Activated CD4-positive, alpha-beta T cell treated with anti-CD3 and anti-CD28 coated beads, Interleukin-2, amount 10 ng/mL, durations not matched to agents 7 days and 5 days (primary cell): ENCODE measurements at regions not wholly inside any gene's neighbourhood (a gene's known extent, or its start where the extent isn't known, plus 50 kb on each side); places are given as distances from the start of the nearest gene placed in this dataset.
A peak's percentile ranks its signal among the peaks of the same experiment; 100 is the strongest.

Source experiments
- CTCF ChIA-PET: fragments of 350-600 bp; sonication (Branson Sonifier 250); formaldehyde crosslinking; loops from one replicate; lab custom pipeline; 2021; ENCODE audit warnings: antibody characterized with exemption; lab: Charles Lee
- POLR2A ChIA-PET: fragments of 350-600 bp; sonication (Branson Sonifier 250); formaldehyde crosslinking; loops from one replicate; lab custom pipeline; 2021; ENCODE audit warnings: antibody characterized with exemption; lab: Charles Lee
- DNase-seq: peaks from one replicate; pipeline ENCODE4 v3.0.0-alpha.2; 2020
- H3K27ac Mint-ChIP-seq: one replicate; pipeline ENCODE4 v1.8.0; 2021; ENCODE audit warnings: mild to moderate bottlenecking, moderate library complexity, mixed read lengths
- H3K27me3 Mint-ChIP-seq: one replicate; pipeline ENCODE4 v1.8.0; 2021; ENCODE audit warnings: mixed read lengths
- H3K36me3 Mint-ChIP-seq: one replicate; pipeline ENCODE4 v1.8.0; 2021; ENCODE audit warnings: low read depth, mixed read lengths
- H3K4me1 Mint-ChIP-seq: one replicate; pipeline ENCODE4 v1.8.0; 2021; ENCODE audit warnings: mixed read lengths
- H3K4me3 Mint-ChIP-seq: one replicate; pipeline ENCODE4 v1.8.0; 2021; ENCODE audit warnings: mild to moderate bottlenecking, moderate library complexity, mixed read lengths
- H3K9me3 Mint-ChIP-seq: one replicate; pipeline ENCODE4 v1.8.0; 2021; ENCODE audit warnings: mixed read lengths

DNA sequence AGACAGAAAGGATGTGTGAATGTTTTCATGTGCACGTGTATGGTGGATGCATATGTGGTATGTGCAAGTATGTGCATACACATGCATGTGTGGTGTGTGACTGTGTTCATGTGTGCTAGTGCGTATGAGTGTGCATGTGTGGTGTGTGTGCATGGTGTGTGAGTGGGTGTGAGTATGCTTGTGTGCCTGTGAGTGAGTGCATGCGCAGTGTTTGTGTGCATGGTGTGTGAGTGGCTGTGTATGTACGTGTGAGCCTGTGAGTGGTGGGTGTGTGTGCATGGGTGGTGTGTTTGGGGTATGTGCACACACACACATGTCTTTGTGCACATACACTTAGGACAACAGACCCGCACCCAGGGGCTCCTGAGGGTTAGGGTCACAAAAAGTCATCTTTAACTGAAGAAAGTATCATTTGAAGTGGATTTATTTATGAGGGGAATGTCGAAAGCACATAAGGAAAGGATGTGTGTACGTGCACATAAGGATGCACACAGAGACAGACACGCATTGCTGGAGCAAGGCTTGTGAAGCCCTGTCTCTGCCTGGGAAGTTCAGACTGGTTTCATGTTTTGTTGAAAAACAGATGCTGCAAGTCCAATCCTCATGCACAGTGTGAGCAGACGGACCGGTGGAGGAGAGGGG, 237.0 kb downstream of the SYK start:
- Mint-ChIP-seq H3K27ac (peak overlapping the region; percentile 1), H3K9me3 (no peaks in the 10 kb centered on the region), H3K4me3 (no peak overlapping the region), H3K27me3 (no peaks in the 10 kb centered on the region), H3K36me3 (no peaks in the 10 kb centered on the region), H3K4me1 (peaks cover 63% of the 10 kb centered on the region)
- no peak for DNase-seq
- ChIA-PET POLR2A (no interaction called here), CTCF (interaction anchor here (1.4 kb wide), 1 partner anchor 11 kb away, joined by 4 read pairs; no protein-coding TSS in a partner anchor)

DNA sequence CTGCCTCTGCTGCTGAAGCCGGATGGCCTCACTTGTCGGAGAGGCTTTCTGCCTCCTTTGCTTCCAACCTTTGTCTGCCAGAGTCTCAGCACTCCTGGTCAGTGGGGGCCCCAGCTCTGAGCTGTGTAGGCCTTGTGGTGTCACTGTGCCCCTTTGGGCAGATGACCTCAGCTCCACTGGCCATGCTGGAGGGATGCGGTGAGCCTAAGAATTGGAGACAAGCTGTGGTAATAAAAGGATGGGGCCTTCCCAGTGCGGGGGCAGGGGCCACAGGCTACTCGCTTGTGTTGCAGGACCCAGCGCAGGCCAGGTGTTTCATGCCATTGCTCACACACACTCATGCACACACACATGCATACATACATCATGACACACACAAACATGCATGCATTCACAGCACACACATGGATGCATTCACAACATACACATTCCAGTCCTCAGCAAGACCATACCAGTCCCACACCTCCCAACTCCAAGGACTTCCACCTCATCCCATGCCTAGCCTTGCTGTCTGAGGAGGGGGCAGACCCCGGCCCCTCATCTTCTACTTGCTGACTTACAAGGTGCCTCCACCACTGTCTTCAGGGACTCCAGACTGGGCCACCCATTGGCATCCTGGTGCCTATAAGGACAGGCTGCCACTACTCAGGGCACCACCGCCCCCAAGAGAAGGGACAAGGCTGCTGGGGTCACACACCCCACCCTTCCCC, 237.7 kb downstream of the SYK start:
- no peaks in the 10 kb centered on the region for H3K36me3 Mint-ChIP-seq
- H3K27ac Mint-ChIP-seq: no peak overlapping the region
- CTCF ChIA-PET: no interaction called here
- H3K4me1 Mint-ChIP-seq: peaks cover 70% of the 10 kb centered on the region
- no peak for DNase-seq
- no peaks in the 10 kb centered on the region for H3K9me3 Mint-ChIP-seq
- POLR2A ChIA-PET: no interaction called here
- no peak overlapping the region for H3K4me3 Mint-ChIP-seq
- no peaks in the 10 kb centered on the region for H3K27me3 Mint-ChIP-seq

DNA sequence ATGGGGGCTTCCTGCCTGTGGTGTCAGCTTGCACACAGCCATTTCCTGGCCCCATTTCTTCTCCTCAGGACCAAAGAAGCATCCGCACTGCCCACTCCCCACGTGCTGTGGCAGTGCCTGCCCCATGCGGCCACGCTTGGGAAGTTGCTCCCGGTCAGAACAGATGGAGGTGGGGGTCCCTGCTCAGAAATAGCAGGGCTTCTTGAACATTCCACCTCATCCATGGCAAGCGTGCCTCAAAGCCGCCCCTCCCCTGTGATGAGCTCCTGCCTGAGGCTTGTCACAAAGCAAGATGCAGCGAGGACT, 238.2 kb downstream of the SYK start:
- no peaks in the 10 kb centered on the region for H3K36me3 Mint-ChIP-seq
- H3K4me1 Mint-ChIP-seq: peaks cover 71% of the 10 kb centered on the region

DNA sequence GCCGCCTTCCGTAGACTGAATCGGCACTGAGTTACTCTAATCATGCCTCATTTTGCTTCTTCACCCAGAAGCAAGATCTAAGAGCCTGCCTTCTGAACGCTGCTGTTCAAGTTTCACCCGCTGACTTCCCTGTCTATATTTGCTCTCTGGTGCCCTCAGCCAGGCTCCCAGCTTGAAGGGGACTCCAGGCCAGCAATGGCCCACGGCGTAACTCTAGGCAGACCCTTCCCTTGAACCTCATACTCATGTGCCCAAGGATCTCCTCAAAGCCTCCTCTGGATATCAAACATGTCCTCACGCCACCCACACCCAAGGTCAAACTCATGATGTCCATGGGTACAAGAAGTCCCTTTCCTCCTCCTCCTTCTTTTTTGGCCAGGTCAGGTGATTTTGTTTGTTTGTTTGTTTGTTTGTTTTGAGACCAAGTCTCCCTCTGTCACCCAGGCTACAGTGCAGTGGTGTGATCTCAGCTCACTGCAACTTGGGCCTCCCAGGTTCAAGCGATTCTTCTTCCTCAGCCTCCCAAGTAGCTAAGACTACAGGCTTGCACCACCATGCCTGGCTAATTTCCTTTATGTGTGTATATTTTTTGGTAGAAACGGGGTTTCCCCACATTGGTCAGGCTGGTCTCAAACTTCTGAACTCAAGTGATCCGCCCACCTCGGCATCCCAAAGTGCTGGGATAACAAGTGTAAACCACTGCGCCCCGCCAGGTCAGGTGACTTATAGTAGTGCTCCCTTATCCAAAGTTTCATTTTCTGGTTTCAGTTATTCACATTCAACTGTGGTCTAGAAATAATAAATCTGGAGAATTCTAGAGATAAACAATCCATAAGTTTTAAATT, 239.0 kb downstream of the SYK start:
- ChIA-PET POLR2A (no interaction called here), CTCF (interaction anchor here (0.6 to 1.1 kb wide), 2 partner anchors 125 to 301 kb away, joined by 3 read pairs; no protein-coding TSS in a partner anchor)
- no peak for DNase-seq
- no peaks in the 10 kb centered on the region for H3K36me3 Mint-ChIP-seq
- no peaks in the 10 kb centered on the region for H3K27me3 Mint-ChIP-seq
- H3K4me3 Mint-ChIP-seq: no peak overlapping the region
- no peaks in the 10 kb centered on the region for H3K9me3 Mint-ChIP-seq
- H3K4me1 Mint-ChIP-seq: peaks cover 74% of the 10 kb centered on the region
- no peak overlapping the region for H3K27ac Mint-ChIP-seq

More for the DNA sequence above, 238.2 kb downstream of the SYK start:
- ChIA-PET POLR2A (no interaction called here), CTCF (no interaction called here)
- Mint-ChIP-seq H3K27ac (no peak overlapping the region), H3K27me3 (no peaks in the 10 kb centered on the region), H3K4me3 (no peak overlapping the region), H3K9me3 (no peaks in the 10 kb centered on the region)
- no peak for DNase-seq

DNA sequence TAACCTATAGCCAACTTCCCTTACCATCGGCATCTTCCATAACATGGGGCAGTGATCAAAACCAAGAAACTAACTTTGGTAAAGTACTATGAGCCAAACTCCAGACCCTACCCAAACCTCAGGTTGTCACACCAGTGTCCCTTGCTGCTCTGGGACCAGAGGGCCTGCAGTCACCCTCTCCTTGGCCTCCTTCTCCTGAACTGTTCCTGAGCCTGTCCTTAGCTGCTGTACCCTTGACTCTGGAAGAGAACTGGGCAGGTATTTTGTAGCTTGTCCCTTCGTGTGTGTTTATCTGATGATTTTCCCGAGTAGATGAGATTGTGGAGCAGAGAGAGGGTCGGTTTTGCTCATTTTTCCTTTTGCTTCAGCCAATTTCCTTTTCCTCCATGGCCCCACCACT, 240.4 kb downstream of the SYK start:
- DNase-seq: no peak

DNA sequence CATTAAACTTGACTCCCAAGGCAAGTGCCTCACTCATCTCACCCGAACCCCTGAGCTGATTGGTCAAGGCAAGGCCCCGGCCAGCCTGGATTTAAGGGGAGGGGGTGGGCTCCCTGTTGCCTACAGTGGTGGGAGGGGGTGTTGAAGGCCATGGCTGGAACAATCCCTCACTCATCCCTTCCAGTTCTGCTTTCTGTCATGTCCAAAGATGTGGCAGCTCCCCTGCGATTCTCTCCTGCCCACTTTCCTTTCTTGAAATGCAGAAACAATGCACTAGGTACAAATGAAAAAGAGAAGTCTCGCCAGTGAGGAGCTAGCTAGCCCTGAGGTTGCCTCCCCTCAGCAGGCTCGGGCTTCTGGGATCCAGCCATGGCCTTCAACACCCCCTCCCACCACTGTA, 240.9 kb downstream of the SYK start:
- ChIA-PET CTCF (interaction anchor here (1.0 to 1.4 kb wide), 2 partner anchors 9 to 128 kb away, joined by 3 read pairs; no protein-coding TSS in a partner anchor), POLR2A (no interaction called here)
- H3K27me3 Mint-ChIP-seq: no peaks in the 10 kb centered on the region
- peaks cover 70% of the 10 kb centered on the region for H3K4me1 Mint-ChIP-seq
- H3K27ac Mint-ChIP-seq: no peak overlapping the region
- H3K4me3 Mint-ChIP-seq: no peak overlapping the region
- H3K36me3 Mint-ChIP-seq: peaks cover 3% of the 10 kb centered on the region
- H3K9me3 Mint-ChIP-seq: no peaks in the 10 kb centered on the region
- DNase-seq: no peak

More for the DNA sequence above, 240.4 kb downstream of the SYK start:
- ChIA-PET POLR2A (no interaction called here), CTCF (interaction anchor here (0.6 to 1.4 kb wide), 2 partner anchors 49 to 127 kb away, joined by 3 read pairs; no protein-coding TSS in a partner anchor)
- Mint-ChIP-seq H3K27ac (no peak overlapping the region), H3K4me1 (peaks cover 70% of the 10 kb centered on the region), H3K36me3 (no peaks in the 10 kb centered on the region), H3K27me3 (no peaks in the 10 kb centered on the region), H3K4me3 (no peak overlapping the region), H3K9me3 (no peaks in the 10 kb centered on the region)

DNA sequence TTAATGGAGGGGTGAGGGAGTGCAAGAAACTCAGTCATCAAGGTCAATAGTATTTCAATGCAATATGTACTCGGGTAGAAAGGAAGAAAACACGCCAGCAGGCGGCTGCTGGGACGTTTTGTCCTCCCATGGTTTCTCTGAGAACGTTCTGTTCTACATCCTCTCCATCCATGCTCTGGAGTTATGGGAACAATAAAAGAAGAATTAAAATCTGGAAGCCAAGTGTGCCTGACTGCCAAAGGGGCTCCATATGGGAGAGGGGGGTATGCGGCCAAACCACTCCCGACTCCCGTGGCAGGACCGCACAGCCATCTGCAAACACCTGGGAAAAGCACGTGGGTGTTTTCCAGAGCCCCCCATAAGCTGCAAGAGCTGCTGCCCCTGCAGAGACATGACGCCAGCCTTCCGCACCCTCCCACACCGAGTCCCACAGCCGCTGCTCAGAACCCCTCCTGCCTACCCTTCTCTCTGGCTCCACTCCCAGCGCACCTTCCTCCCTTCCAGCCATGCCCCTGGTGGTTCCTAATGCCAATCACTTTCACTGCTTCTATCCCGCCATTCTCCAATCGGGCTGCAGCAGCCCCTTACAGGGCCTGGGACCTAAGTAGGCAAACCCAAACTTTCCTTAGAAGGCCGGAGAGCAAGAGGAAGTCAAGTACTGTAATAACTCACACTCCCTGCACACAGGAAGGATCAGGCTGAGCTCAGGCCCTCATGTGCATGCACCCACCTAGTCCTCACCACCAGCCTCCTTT, 241.6 kb downstream of the SYK start:
- ChIA-PET POLR2A (no interaction called here), CTCF (interaction anchor here (1.0 kb wide), 1 partner anchor 10 kb away, joined by 3 read pairs; no protein-coding TSS in a partner anchor)
- peaks cover 3% of the 10 kb centered on the region for H3K36me3 Mint-ChIP-seq
- H3K4me1 Mint-ChIP-seq: peaks cover 72% of the 10 kb centered on the region
- no peaks in the 10 kb centered on the region for H3K9me3 Mint-ChIP-seq
- no peak overlapping the region for H3K27ac Mint-ChIP-seq
- no peak overlapping the region for H3K4me3 Mint-ChIP-seq
- H3K27me3 Mint-ChIP-seq: no peaks in the 10 kb centered on the region
- no peak for DNase-seq

DNA sequence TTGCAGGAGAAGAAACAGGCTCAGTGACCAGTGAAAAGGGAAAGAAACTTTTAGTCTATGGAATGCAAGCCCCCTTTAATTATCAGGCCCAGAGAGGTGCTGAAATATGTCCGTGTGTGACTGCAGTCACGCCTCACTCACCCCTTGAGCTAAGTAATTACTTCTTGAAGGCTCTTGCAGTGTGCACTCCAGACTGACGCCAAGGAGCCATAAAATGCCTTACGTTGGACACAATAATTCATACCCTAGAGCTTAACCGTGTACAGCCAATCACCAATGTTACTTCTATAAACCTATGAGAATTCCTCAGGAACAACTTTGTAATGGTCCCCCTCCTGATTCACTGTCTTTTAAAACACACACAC, 242.2 kb downstream of the SYK start:
- POLR2A ChIA-PET: no interaction called here
- CTCF ChIA-PET: interaction anchor here (1.0 to 2.1 kb wide), 2 partner anchors 9 to 10 kb away, joined by 3 to 10 read pairs; no protein-coding TSS in a partner anchor

DNA sequence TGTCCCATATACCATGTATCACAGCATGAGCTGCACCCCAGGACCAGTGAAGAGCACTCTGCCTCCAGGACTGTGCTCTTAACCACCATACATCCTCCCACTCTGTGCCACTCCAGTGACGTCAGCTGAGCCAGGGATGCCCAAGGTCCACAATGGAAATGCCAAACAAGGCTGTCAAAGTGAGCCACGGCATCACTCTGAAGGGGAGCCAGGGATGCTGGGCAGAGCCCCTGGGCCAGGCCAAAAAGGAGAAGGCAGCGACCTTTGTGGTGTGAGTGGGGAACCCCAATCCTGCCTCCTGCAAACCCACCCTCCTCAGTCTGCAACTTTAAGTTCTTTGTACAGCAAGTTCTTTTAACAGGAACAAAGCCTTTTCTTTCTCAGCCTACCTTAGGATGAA, 242.7 kb downstream of the SYK start:
- Mint-ChIP-seq H3K27me3 (no peaks in the 10 kb centered on the region), H3K9me3 (no peaks in the 10 kb centered on the region), H3K4me3 (no peak overlapping the region), H3K4me1 (peaks cover 72% of the 10 kb centered on the region), H3K27ac (no peak overlapping the region), H3K36me3 (peaks cover 3% of the 10 kb centered on the region)
- DNase-seq: no peak
- ChIA-PET POLR2A (no interaction called here), CTCF (interaction anchor here (0.6 to 2.1 kb wide), 3 partner anchors 10 to 14 kb away, joined by 3 to 10 read pairs (median 3); no protein-coding TSS in a partner anchor)

More for the DNA sequence above, 242.2 kb downstream of the SYK start:
- Mint-ChIP-seq H3K27me3 (no peaks in the 10 kb centered on the region), H3K4me1 (peaks cover 72% of the 10 kb centered on the region), H3K27ac (no peak overlapping the region), H3K4me3 (no peak overlapping the region), H3K9me3 (no peaks in the 10 kb centered on the region), H3K36me3 (peaks cover 3% of the 10 kb centered on the region)
- no peak for DNase-seq

DNA sequence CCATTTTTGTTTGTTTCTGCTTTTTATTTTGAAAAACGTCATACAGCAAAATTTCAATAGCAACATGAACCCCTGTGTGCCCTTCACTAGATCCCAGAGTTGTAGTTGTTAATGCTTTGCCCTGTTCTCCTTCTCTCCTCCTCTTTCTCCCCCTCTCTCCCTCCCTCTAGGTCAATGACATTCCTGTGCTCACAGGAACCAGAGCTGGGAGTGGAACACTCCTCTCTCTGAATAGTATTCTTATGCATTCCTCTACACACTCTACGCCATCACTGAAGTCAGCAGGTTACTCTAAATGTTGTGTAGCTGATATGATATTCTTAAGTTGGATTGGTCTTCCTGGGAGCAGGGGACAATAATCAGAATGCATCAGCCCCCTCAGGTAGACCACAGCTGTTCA, 243.4 kb downstream of the SYK start:
- Mint-ChIP-seq H3K36me3 (peaks cover 3% of the 10 kb centered on the region), H3K27ac (no peak overlapping the region), H3K4me1 (peaks cover 65% of the 10 kb centered on the region), H3K27me3 (peaks cover 2% of the 10 kb centered on the region), H3K4me3 (no peak overlapping the region), H3K9me3 (no peaks in the 10 kb centered on the region)
- ChIA-PET POLR2A (no interaction called here), CTCF (interaction anchor here (1.0 to 2.1 kb wide), 4 partner anchors 8 to 381 kb away, joined by 3 to 10 read pairs (median 4); no protein-coding TSS in a partner anchor)
- DNase-seq: no peak

DNA sequence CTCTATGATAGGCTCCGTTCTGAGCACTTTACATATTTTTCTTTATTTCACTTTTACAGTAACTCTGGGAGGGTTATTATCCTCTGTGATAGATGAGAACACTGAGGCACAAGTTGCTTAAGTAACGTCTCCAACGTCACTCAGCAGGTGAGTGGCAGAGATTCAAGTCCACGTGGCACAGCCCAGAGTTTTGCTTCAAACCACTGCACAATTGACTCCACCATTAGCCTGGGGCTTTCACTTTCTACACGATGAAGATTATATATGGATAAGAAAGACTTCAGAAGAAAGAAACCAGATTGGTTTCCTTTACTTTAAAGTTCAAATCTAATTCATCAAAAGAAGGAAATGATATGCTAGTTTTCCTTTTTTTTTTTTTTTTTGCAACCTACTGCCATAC, 245.9 kb downstream of the SYK start:
- H3K9me3 Mint-ChIP-seq: peaks cover 2% of the 10 kb centered on the region
- POLR2A ChIA-PET: no interaction called here
- peak overlapping the region; percentile 43 for H3K4me3 Mint-ChIP-seq
- H3K27me3 Mint-ChIP-seq: peaks cover 2% of the 10 kb centered on the region
- CTCF ChIA-PET: no interaction called here
- DNase-seq: peak; percentile 79
- H3K27ac Mint-ChIP-seq: peak overlapping the region; percentile 79
- H3K36me3 Mint-ChIP-seq: peaks cover 6% of the 10 kb centered on the region
- H3K4me1 Mint-ChIP-seq: peaks cover 53% of the 10 kb centered on the region

DNA sequence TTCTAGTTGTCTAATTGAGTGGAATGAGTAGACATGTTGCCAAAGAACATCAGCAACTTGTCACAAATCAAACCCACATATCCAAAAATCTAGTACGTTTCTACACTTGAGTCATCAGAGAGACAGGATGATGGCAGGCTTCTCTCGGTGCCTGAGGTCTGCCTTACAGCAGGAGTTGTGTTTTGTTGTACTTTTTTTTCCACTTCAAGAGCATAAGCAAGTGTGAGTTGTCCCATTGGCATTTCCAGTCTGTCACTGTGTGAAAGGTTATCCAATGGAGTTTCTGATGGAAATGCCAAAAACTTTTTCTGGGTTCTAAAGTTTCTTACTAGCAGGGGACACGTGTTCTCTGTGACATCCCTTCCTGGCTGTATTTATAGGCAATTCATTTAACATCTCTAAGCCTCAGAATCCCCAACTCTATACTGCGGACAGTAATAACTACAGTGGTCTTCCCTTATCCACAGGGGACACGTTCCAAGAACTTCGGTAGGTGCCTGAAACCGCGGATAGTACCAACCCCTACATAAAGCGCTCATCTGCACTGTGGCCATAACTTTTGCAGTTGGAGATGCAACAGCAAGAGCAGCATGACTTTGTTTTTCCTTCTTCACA, 246.5 kb downstream of the SYK start:
- Mint-ChIP-seq H3K4me3 (peak overlapping the region; percentile 43), H3K36me3 (peaks cover 6% of the 10 kb centered on the region), H3K4me1 (peaks cover 57% of the 10 kb centered on the region), H3K27me3 (peaks cover 2% of the 10 kb centered on the region), H3K27ac (peak overlapping the region; percentile 79), H3K9me3 (peaks cover 7% of the 10 kb centered on the region)
- peak; percentile 48 for DNase-seq
- ChIA-PET POLR2A (no interaction called here), CTCF (no interaction called here)
